ENCODE measurements at regions not wholly inside any gene's neighbourhood (a gene's known extent, or its start where the extent isn't known, plus 50 kb on each side); places are given as distances from the start of the nearest gene placed in this dataset.

DNA sequence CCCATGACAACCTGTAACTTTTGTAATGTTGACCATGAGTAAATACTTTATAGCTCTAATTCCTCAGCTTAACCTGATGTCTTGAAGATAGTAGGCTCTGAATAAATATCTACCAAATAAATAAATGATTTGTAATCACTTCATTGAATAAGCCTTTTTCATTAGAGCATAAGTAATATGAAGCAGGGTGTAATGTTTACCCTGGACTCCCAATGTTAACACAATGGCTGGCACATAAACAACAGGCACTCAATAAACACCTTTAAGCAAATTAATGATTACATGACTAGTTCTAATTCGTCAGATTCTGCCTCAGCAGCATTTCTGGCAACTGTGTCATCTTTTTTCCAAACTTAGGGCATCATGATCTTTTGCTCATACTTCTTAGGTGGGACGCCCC, 396.3 kb downstream of the LIG4 start:
- no peak for TF ChIP-seq POLR2A (IDR thresholded peaks at IDR 0.05)
- TF ChIP-seq, protein P1, sequence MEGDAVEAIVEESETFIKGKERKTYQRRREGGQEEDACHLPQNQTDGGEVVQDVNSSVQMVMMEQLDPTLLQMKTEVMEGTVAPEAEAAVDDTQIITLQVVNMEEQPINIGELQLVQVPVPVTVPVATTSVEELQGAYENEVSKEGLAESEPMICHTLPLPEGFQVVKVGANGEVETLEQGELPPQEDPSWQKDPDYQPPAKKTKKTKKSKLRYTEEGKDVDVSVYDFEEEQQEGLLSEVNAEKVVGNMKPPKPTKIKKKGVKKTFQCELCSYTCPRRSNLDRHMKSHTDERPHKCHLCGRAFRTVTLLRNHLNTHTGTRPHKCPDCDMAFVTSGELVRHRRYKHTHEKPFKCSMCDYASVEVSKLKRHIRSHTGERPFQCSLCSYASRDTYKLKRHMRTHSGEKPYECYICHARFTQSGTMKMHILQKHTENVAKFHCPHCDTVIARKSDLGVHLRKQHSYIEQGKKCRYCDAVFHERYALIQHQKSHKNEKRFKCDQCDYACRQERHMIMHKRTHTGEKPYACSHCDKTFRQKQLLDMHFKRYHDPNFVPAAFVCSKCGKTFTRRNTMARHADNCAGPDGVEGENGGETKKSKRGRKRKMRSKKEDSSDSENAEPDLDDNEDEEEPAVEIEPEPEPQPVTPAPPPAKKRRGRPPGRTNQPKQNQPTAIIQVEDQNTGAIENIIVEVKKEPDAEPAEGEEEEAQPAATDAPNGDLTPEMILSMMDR (IDR thresholded peaks at IDR 0.05): no peak
